SH-SY5Y (cell line): ENCODE measurements at regions not wholly inside any gene's neighbourhood (a gene's known extent, or its start where the extent isn't known, plus 50 kb on each side); places are given as distances from the start of the nearest gene placed in this dataset.

Experiments used
- GATA2 ChIP-seq: IDR thresholded peaks from 2 replicates; pipeline ENCODE4 v1.6.1; 2011; ENCODE audit warnings: mild to moderate bottlenecking, low read depth, low read length
- GATA3 ChIP-seq: IDR thresholded peaks from 2 replicates; pipeline ENCODE4 v1.6.1; 2011; ENCODE audit warnings: low read depth, mild to moderate bottlenecking, low read length, moderate library complexity

GRCh38 chr7:131681961-131682360 is 125.5 kb upstream of the PODXL start:
- TF ChIP-seq GATA3 (no peak), GATA2 (no peak)
